ENCODE measurements at regions not wholly inside any gene's neighbourhood (a gene's known extent, or its start where the extent isn't known, plus 50 kb on each side); places are given as distances from the start of the nearest gene placed in this dataset.

- H3K9me3 ChIP-seq (replicated peaks in 1 of 2; ENCODE audit: control insufficient read depth in 1 of 2, insufficient read depth in 1 of 2, low read length in 2 of 2): peaks cover 0 to 7% of the 10 kb centered on the region in 2 donors
- intact Hi-C loops (cut with micrococcal nuclease): no loop called here
- Mint-ChIP-seq H3K27ac (no peak overlapping the region), H3K4me1 (no peaks in the 10 kb centered on the region), H3K9me3 (peaks cover 0 to 5% (median 0%) of the 10 kb centered on the region in 7 donors), H3K27me3 (ENCODE audit: low read depth in 3 of 3) (no peaks in the 10 kb centered on the region), H3K36me3 (no peaks in the 10 kb centered on the region), H3K4me3 (no peak overlapping the region)
- no peaks in the 10 kb centered on the region for H4K20me1 ChIP-seq (ENCODE audit: insufficient read depth, low read length)
- no peak for DNase-seq
- WGBS (ENCODE audit: insufficient coverage): 100% methylated on average over 1 of the region's 1 CpG
- H3K9ac ChIP-seq (ENCODE audit: insufficient read depth, low read length, poor library complexity, severe bottlenecking): no peak overlapping the region
- no peaks in the 10 kb centered on the region for H3K4me1 ChIP-seq (ENCODE audit: control insufficient read depth in 1 of 2, insufficient read depth in 2 of 2, low read length in 2 of 2)
- H3K36me3 ChIP-seq (replicated peaks in 1 of 2; ENCODE audit: control insufficient read depth in 1 of 2, insufficient read depth in 2 of 2, low read length in 2 of 2): no peaks in the 10 kb centered on the region
- H3K79me2 ChIP-seq (ENCODE audit: insufficient read depth, low read length): no peaks in the 10 kb centered on the region
- no peak for TF ChIP-seq CTCF (IDR thresholded peaks at IDR 0.05)
- H3K4me3 ChIP-seq (replicated peaks in 1 of 3; ENCODE audit: low read depth in 2 of 3, low read length in 3 of 3): no peak overlapping the region
- H3K4me2 ChIP-seq (replicated peaks; ENCODE audit: extremely low read depth, low read length, poor library complexity, severe bottlenecking): no peak overlapping the region
- no peak overlapping the region for H2AFZ ChIP-seq (ENCODE audit: insufficient read depth, low read depth, low read length, poor library complexity, severe bottlenecking)
- H3K27me3 ChIP-seq (ENCODE audit: control insufficient read depth in 2 of 2, insufficient read depth in 2 of 2, low read length in 2 of 2): no peaks in the 10 kb centered on the region
- H3K27ac ChIP-seq (ENCODE audit: low read depth in 1 of 2, low read length in 2 of 2): no peak overlapping the region
These were observed 212.9 kb downstream of the PDHA2 start for GRCh38 chr4:96052827-96053226.

- no peak overlapping the region for H3K4me3 Mint-ChIP-seq
- Histone ChIP-seq H3K36me3 (replicated peaks in 1 of 2; ENCODE audit: control insufficient read depth in 1 of 2, insufficient read depth in 2 of 2, low read length in 2 of 2) (no peaks in the 10 kb centered on the region), H3K79me2 (ENCODE audit: insufficient read depth, low read length) (no peaks in the 10 kb centered on the region), H4K20me1 (ENCODE audit: insufficient read depth, low read length) (no peaks in the 10 kb centered on the region), H3K4me2 (replicated peaks; ENCODE audit: extremely low read depth, low read length, poor library complexity, severe bottlenecking) (no peak overlapping the region), H3K27ac (ENCODE audit: low read depth in 1 of 2, low read length in 2 of 2) (no peak overlapping the region), H3K4me1 (ENCODE audit: control insufficient read depth in 1 of 2, insufficient read depth in 2 of 2, low read length in 2 of 2) (no peaks in the 10 kb centered on the region), H3K9ac (ENCODE audit: insufficient read depth, low read length, poor library complexity, severe bottlenecking) (no peak overlapping the region), H2AFZ (ENCODE audit: insufficient read depth, low read depth, low read length, poor library complexity, severe bottlenecking) (no peak overlapping the region), H3K27me3 (ENCODE audit: control insufficient read depth in 2 of 2, insufficient read depth in 2 of 2, low read length in 2 of 2) (no peaks in the 10 kb centered on the region), H3K4me3 (replicated peaks in 1 of 3; ENCODE audit: low read depth in 2 of 3, low read length in 3 of 3) (no peak overlapping the region), H3K9me3 (replicated peaks in 1 of 2; ENCODE audit: control insufficient read depth in 1 of 2, insufficient read depth in 1 of 2, low read length in 2 of 2) (peaks cover 0 to 7% of the 10 kb centered on the region in 2 donors)
- H3K4me1 Mint-ChIP-seq: no peaks in the 10 kb centered on the region
- H3K9me3 Mint-ChIP-seq: peaks cover 0 to 5% (median 0%) of the 10 kb centered on the region in 7 donors
- 95% methylated on average over 7 of the region's 12 CpGs for WGBS (ENCODE audit: insufficient coverage)
- no peaks in the 10 kb centered on the region for H3K36me3 Mint-ChIP-seq
- no peak for DNase-seq
- TF ChIP-seq CTCF (IDR thresholded peaks at IDR 0.05): no peak
- intact Hi-C loops (cut with micrococcal nuclease): no loop called here
- no peaks in the 10 kb centered on the region for H3K27me3 Mint-ChIP-seq (ENCODE audit: low read depth in 3 of 3)
- H3K27ac Mint-ChIP-seq: no peak overlapping the region
These were observed 216.5 kb downstream of the PDHA2 start for GRCh38 chr4:96056346-96056934.
